C4-2B (cell line): ENCODE measurements at regions not wholly inside any gene's neighbourhood (a gene's known extent, or its start where the extent isn't known, plus 50 kb on each side); places are given as distances from the start of the nearest gene placed in this dataset.

Source experiments
- CTCF ChIP-seq: fragments of 450-650 bp; conservative IDR thresholded peaks from 2 replicates; pipeline ENCODE4 v1.5.1; 2017; ENCODE audit warnings: mild to moderate bottlenecking
- ZFX ChIP-seq: fragments of 450-650 bp; IDR thresholded peaks from 2 replicates; pipeline ENCODE4 v1.6.1; 2017

GRCh38 chr16:5455110-5455509 lies 357.5 kb upstream of the EEF2KMT start:
- no peak for TF ChIP-seq CTCF
- TF ChIP-seq ZFX, result no peak
